Immature natural killer cell (primary cell): ENCODE measurements at regions not wholly inside any gene's neighbourhood (a gene's known extent, or its start where the extent isn't known, plus 50 kb on each side); places are given as distances from the start of the nearest gene placed in this dataset.
A peak's percentile ranks its signal among the peaks of the same experiment; 100 is the strongest.

Source experiments
- DNase-seq, 3 donors: peaks; one replicate each; pipeline ENCODE4 v3.0.0; 2022; ENCODE audit warnings: mixed read lengths in 1 of 3
- H3K27ac Mint-ChIP-seq, 6 donors: one replicate each; pipeline ENCODE4 v1.8.0; 2020; ENCODE audit warnings: mixed read lengths in 6 of 6, mild to moderate bottlenecking in 5 of 6, inconsistent platforms in 4 of 6, moderate library complexity in 3 of 6
- H3K27me3 Mint-ChIP-seq, 3 donors: one replicate each; pipeline ENCODE4 v1.8.0; 2020 to 2021; ENCODE audit warnings: low read depth in 3 of 3, mild to moderate bottlenecking in 3 of 3, mixed read lengths in 3 of 3, moderate library complexity in 3 of 3, inconsistent platforms in 1 of 3
- H3K36me3 Mint-ChIP-seq, 3 donors: one replicate each; pipeline ENCODE4 v1.8.0; 2020; ENCODE audit warnings: mixed read lengths in 3 of 3, inconsistent platforms in 2 of 3, mild to moderate bottlenecking in 2 of 3
- H3K4me1 Mint-ChIP-seq, 2 donors: one replicate each; pipeline ENCODE4 v1.8.0; 2020; ENCODE audit warnings: inconsistent platforms in 2 of 2, mild to moderate bottlenecking in 2 of 2, mixed read lengths in 2 of 2, moderate library complexity in 1 of 2
- H3K4me3 Mint-ChIP-seq, 5 donors: one replicate each; pipeline ENCODE4 v1.8.0; 2020; ENCODE audit warnings: mild to moderate bottlenecking in 5 of 5, mixed read lengths in 5 of 5, inconsistent platforms in 3 of 5, moderate library complexity in 3 of 5
- H3K9me3 Mint-ChIP-seq, 6 donors: one replicate each; pipeline ENCODE4 v1.8.0; 2020; ENCODE audit warnings: mild to moderate bottlenecking in 6 of 6, mixed read lengths in 6 of 6, inconsistent platforms in 4 of 6, moderate library complexity in 3 of 6

DNA sequence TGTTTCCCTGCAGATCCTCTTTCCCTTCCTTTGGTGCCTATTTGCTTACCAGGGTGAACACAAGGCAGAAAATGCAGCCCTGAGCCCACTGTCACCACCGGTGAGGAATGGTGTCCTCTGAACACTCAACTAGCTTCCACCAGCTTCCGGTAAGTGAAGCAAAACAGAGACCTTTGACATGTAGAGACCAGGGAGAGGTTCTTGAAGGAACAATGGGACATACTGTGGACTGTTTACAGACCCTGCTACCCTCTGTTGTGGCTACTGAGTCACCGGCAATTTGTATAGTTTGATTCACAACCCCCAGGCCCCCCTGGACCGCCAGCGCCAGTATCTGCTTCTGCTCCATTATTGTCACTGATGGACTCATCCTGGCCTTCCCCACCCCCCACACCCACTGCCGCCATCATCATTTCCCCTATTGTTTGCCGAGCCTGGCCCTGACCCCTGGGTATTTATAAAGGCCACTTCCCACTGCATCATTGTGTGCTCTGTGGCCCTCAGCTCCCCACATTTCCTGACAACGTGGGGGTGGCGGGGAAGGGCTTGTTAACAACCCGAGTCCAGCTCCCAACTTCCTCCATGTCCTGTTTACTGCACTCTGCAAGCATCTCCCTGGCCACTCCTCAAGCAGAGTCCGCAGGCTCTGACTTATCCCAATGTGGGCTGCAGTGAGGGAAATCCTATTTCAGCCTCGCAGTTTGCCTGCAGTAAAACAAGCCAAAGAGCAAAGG is 252.9 kb downstream of the ETS1 start:
- no peak for DNase-seq
- Mint-ChIP-seq H3K36me3 (peaks cover 0 to 6% (median 4%) of the 10 kb centered on the region in 3 donors), H3K9me3 (no peaks in the 10 kb centered on the region), H3K4me3 (no peak overlapping the region), H3K4me1 (peaks cover 18 to 32% of the 10 kb centered on the region in 2 donors), H3K27me3 (peaks cover 0 to 7% (median 0%) of the 10 kb centered on the region in 3 donors), H3K27ac (peak overlapping the region in 3 of 6 donors; percentile 46 to 87 (median 81))

GRCh38 chr11:128331317-128331716 is 256.0 kb downstream of the ETS1 start:
- no peak overlapping the region for H3K4me3 Mint-ChIP-seq
- H3K36me3 Mint-ChIP-seq = peaks cover 0 to 6% (median 4%) of the 10 kb centered on the region in 3 donors
- peak overlapping the region in 3 of 6 donors; percentile 42 to 83 (median 55) for H3K27ac Mint-ChIP-seq
- no peak for DNase-seq
- H3K27me3 Mint-ChIP-seq = peaks cover 0 to 2% (median 1%) of the 10 kb centered on the region in 3 donors
- H3K9me3 Mint-ChIP-seq = no peaks in the 10 kb centered on the region
- peaks cover 48 to 63% of the 10 kb centered on the region in 2 donors for H3K4me1 Mint-ChIP-seq

DNA sequence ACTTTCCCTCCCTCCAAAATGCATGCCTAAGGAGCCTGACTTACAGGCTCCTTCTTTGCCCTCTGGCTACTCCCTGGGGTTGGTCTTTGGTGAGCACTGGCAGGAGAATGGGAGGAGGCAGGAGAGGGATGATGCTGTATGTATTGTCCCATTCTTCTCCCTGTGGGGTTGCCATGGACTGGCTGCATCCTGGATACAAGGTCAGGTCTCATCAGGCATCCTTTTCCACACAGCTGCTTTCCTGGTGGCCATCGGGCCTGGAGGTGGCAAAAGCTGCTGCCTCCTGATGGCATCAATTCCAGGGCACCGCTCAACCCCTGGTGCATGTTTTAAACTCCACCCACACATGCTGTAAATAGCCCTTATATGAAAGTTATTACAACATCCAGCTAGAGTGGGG is 257.2 kb downstream of the ETS1 start:
- Mint-ChIP-seq H3K4me1 (peaks cover 58 to 72% of the 10 kb centered on the region in 2 donors), H3K27me3 (peaks cover 0 to 2% (median 1%) of the 10 kb centered on the region in 3 donors), H3K27ac (peak overlapping the region in 5 of 6 donors; percentile 79 to 96 (median 91)), H3K4me3 (peak overlapping the region in 1 of 5 donors; percentile 36), H3K36me3 (peaks cover 0 to 6% (median 4%) of the 10 kb centered on the region in 3 donors), H3K9me3 (no peaks in the 10 kb centered on the region)
- no peak for DNase-seq

GRCh38 chr11:128328955-128329551 is 258.3 kb downstream of the ETS1 start:
- peaks cover 8 to 10% (median 8%) of the 10 kb centered on the region in 3 donors for H3K27me3 Mint-ChIP-seq
- no peaks in the 10 kb centered on the region for H3K9me3 Mint-ChIP-seq
- peak; percentile 52 to 60 (median 56) for DNase-seq
- peak overlapping the region; percentile 52 to 96 (median 88) for H3K27ac Mint-ChIP-seq
- H3K4me1 Mint-ChIP-seq = peaks cover 69 to 80% of the 10 kb centered on the region in 2 donors
- peak overlapping the region; percentile 7 to 53 (median 33) for H3K4me3 Mint-ChIP-seq
- H3K36me3 Mint-ChIP-seq = peaks cover 0 to 6% (median 4%) of the 10 kb centered on the region in 3 donors

DNA sequence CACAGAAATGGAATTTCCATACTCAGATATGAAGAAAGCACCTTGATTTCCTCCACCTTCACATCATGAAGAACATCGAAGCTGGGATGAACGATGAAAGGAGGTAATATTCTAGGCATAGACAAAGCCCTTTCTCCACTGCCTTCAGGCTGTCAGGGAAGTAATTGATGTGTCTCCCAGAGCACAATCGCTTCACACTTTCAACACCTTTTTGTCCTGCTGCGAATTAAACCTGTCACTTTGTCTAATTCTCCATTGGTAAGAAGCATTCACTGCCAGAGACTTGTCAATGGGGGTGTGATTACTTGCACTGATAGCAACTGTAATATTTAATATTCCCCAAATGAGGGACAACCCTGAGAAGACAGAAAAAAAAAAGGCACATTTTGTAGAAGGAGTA is 260.1 kb downstream of the ETS1 start:
- H3K36me3 Mint-ChIP-seq = peaks cover 0 to 6% (median 4%) of the 10 kb centered on the region in 3 donors
- H3K27me3 Mint-ChIP-seq = peaks cover 7 to 15% (median 9%) of the 10 kb centered on the region in 3 donors
- H3K4me1 Mint-ChIP-seq = peaks cover 87 to 93% of the 10 kb centered on the region in 2 donors
- DNase-seq = no peak
- H3K27ac Mint-ChIP-seq = peak overlapping the region; percentile 89 to 99 (median 96)
- no peaks in the 10 kb centered on the region for H3K9me3 Mint-ChIP-seq
- peak overlapping the region in 2 of 5 donors; percentile 39 to 59 for H3K4me3 Mint-ChIP-seq

DNA sequence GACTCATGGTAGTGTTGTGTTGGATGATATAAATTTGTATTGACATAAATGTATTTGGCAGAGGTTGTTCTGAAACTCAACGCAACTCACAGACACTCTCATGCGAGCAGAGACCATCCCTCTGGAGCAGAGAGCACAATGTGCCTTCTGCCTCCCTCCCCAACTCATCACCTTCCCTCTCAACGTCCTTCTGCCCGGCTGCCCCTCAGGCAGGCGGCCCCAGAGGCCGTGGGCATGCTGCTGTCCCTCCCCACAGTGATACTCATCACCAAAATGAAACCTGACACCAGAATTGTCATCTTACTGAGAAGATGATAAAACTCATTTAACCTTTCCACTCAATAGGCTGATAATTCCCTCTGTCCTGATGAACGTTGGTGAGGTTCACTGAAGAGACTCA is 260.6 kb downstream of the ETS1 start:
- Mint-ChIP-seq H3K36me3 (peaks cover 0 to 6% (median 4%) of the 10 kb centered on the region in 3 donors), H3K9me3 (no peaks in the 10 kb centered on the region), H3K4me1 (peaks cover 92 to 96% of the 10 kb centered on the region in 2 donors), H3K27me3 (peaks cover 7 to 15% (median 9%) of the 10 kb centered on the region in 3 donors), H3K4me3 (peak overlapping the region in 4 of 5 donors; percentile 36 to 59 (median 42)), H3K27ac (peak overlapping the region; percentile 89 to 99 (median 96))
- no peak for DNase-seq

DNA sequence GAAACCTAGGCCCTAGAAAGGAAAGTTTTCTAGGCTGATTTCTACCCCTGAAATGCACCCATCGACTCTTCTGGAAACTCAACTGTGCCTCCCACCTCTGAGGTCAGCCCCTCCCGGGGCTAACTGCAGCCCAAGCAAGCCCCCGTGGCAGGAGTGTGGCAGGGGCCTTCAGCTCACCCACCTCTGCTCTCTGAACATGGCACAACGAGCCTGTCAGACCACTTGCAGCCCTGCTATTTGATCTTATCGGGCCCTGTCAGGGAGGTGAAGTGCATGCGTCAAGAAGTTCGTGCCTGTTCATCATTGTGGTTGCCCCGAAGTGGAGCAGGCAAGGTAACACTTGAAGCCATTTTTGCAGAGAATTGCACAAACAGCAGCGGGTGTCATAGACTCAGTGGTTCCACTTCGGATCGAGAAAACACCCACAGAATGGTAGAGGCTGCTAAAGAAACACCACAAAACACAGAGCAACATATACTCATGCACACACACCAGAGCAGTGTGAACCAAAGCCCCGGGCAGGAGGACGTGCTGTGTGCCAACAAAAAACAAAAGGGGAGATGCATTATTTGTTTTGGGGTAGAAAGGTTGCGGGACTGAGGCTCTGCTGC is 262.7 kb downstream of the ETS1 start:
- H3K27me3 Mint-ChIP-seq = peaks cover 7 to 15% (median 10%) of the 10 kb centered on the region in 3 donors
- peak overlapping the region; percentile 95 to 99 (median 95) for H3K27ac Mint-ChIP-seq
- H3K4me1 Mint-ChIP-seq = peaks cover 89 to 93% of the 10 kb centered on the region in 2 donors
- no peaks in the 10 kb centered on the region for H3K9me3 Mint-ChIP-seq
- peak overlapping the region; percentile 65 to 81 (median 68) for H3K4me3 Mint-ChIP-seq
- DNase-seq = peak; percentile 93 to 96 (median 96)
- H3K36me3 Mint-ChIP-seq = no peaks in the 10 kb centered on the region

DNA sequence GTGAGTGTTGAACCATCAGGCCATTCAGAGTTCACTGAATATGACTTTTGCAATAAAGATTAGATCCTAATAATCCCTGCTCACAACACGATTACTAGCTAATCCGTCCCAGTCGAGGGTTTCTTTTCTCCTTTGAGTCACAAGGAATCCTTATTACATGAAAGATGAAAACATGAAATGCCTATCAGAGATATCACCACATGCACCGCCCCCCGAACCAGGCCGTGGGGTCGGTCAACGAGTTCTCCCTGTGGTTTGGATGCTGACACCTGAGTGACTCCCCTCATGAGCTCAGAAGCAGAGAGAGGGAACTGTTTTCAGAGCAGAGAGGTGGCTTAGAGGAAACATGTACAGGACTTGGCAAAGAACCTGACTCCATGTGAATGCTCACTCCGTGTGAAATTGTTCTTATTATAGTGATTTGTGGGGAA is 263.3 kb downstream of the ETS1 start:
- H3K27me3 Mint-ChIP-seq = peaks cover 7 to 15% (median 11%) of the 10 kb centered on the region in 3 donors
- H3K36me3 Mint-ChIP-seq = no peaks in the 10 kb centered on the region

DNA sequence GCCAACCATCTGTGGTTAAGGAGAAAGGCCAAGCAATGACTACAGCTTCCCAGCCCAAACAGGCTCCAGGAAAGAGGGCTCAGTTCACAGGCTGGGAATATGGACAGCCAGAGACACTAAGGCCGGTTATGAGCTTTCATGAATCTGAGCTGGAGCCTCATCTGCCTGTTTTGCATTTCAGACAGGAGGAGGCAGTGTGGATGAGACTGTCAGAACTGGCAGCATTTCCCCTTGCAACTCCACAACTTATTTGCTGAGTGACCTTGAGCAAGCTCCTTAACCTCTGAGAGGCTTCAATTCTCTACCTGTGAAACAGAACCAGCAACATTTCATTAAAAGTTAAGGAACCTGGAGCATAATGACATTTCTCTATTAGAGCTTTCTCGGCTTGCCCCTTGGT is 264.0 kb downstream of the ETS1 start:
- Mint-ChIP-seq H3K4me3 (peak overlapping the region; percentile 65 to 81 (median 68)), H3K36me3 (peaks cover 0 to 3% (median 0%) of the 10 kb centered on the region in 3 donors), H3K27ac (peak overlapping the region; percentile 95 to 99 (median 95)), H3K9me3 (no peaks in the 10 kb centered on the region), H3K4me1 (peaks cover 89 to 93% of the 10 kb centered on the region in 2 donors), H3K27me3 (peaks cover 9 to 20% (median 15%) of the 10 kb centered on the region in 3 donors)
- peak in 2 of 3 donors; percentile 42 to 46 for DNase-seq

More for the DNA sequence above, 263.3 kb downstream of the ETS1 start:
- Mint-ChIP-seq H3K27ac (peak overlapping the region; percentile 95 to 99 (median 95)), H3K4me1 (peaks cover 89 to 93% of the 10 kb centered on the region in 2 donors), H3K4me3 (peak overlapping the region; percentile 65 to 81 (median 68)), H3K9me3 (no peaks in the 10 kb centered on the region)
- DNase-seq = no peak

DNA sequence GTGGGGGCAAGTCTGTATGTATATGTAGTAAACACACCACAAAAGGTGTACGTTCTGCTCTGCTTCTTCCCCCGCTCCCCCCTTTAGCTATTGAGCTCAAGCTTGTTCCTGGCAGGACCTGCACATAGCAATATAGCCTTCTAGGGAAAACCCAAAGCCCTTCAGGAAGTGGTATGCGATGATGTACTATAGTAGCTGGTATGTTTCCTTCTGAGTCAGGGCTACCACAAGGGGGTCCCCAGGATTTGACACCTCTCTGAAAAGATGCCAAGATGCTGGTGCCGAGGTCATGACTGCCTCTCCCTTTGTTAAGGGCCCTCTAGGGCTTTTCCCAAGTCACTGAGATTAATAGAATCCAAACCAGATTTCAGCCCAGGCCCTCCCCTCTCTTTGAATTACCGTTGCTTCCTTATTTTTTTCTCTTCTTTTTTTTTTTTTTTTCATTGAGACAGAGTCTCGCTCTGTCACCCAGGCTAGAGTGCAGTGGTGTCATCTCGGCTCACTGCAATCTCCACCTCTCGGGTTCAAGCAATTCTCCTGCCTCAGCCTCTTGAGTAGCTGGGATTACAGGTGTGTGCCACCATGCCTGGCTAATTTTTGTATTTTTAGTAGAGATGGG is 268.4 kb downstream of the ETS1 start:
- peak; percentile 84 to 86 (median 84) for DNase-seq
- H3K9me3 Mint-ChIP-seq = peaks cover under 1 to 24% (median 19%) of the 10 kb centered on the region in 6 donors
- peak overlapping the region; percentile 77 to 96 (median 92) for H3K27ac Mint-ChIP-seq
- H3K36me3 Mint-ChIP-seq = peaks cover 13 to 18% (median 17%) of the 10 kb centered on the region in 3 donors
- peaks cover 4 to 9% (median 8%) of the 10 kb centered on the region in 3 donors for H3K27me3 Mint-ChIP-seq
- peaks cover 82 to 90% of the 10 kb centered on the region in 2 donors for H3K4me1 Mint-ChIP-seq
- peak overlapping the region; percentile 20 to 63 (median 44) for H3K4me3 Mint-ChIP-seq

GRCh38 chr11:128316541-128317227 is 270.7 kb downstream of the ETS1 start:
- peak overlapping the region; percentile 76 to 96 (median 90) for H3K27ac Mint-ChIP-seq

GRCh38 chr11:128315933-128316332 is 271.4 kb downstream of the ETS1 start:
- Mint-ChIP-seq H3K27me3 (peaks cover 4 to 8% (median 5%) of the 10 kb centered on the region in 3 donors), H3K4me1 (peaks cover 75 to 93% of the 10 kb centered on the region in 2 donors), H3K9me3 (peaks cover 2 to 31% (median 24%) of the 10 kb centered on the region in 6 donors), H3K27ac (peak overlapping the region; percentile 26 to 96 (median 88)), H3K36me3 (peaks cover 15 to 20% (median 18%) of the 10 kb centered on the region in 3 donors), H3K4me3 (no peak overlapping the region)
- no peak for DNase-seq

More at GRCh38 chr11:128316541-128317227, 270.7 kb downstream of the ETS1 start:
- peaks cover 73 to 91% of the 10 kb centered on the region in 2 donors for H3K4me1 Mint-ChIP-seq
- peaks cover 2 to 31% (median 24%) of the 10 kb centered on the region in 6 donors for H3K9me3 Mint-ChIP-seq
- no peak for DNase-seq
- no peak overlapping the region for H3K4me3 Mint-ChIP-seq
- peaks cover 15 to 20% (median 18%) of the 10 kb centered on the region in 3 donors for H3K36me3 Mint-ChIP-seq
- H3K27me3 Mint-ChIP-seq = peaks cover 4 to 8% (median 5%) of the 10 kb centered on the region in 3 donors
